GM21737 (cell line): ENCODE measurements at regions not wholly inside any gene's neighbourhood (a gene's known extent, or its start where the extent isn't known, plus 50 kb on each side); places are given as distances from the start of the nearest gene placed in this dataset.

Source experiments
- ATAC-seq: cut with Tn5 transposase; IDR thresholded peaks from one replicate; pipeline ENCODE4 v1.9.1; 2021; ENCODE audit warnings: mild to moderate bottlenecking, moderate library complexity; ENCODE audit not compliant: unreplicated experiment

GRCh38 chr3:25128735-25129134 is 299.3 kb upstream of the RARB start:
- no peak for ATAC-seq

GRCh38 chr3:25130724-25131520 is 297.1 kb upstream of the RARB start:
- ATAC-seq: no peak

- no peak for ATAC-seq
Measured at GRCh38 chr3:25133588-25133987, 294.5 kb upstream of the RARB start.

- no peak for ATAC-seq
Measured at GRCh38 chr3:25137606-25138005, 290.5 kb upstream of the RARB start.

GRCh38 chr3:25139267-25139666 is 288.8 kb upstream of the RARB start:
- no peak for ATAC-seq

- ATAC-seq: no peak
Measured at GRCh38 chr3:25142609-25143355, 285.3 kb upstream of the RARB start.

- no peak for ATAC-seq
Measured at GRCh38 chr3:25143356-25144025, 284.6 kb upstream of the RARB start.

GRCh38 chr3:25144430-25144829 is 283.6 kb upstream of the RARB start:
- no peak for ATAC-seq

- no peak for ATAC-seq
Measured at GRCh38 chr3:25145176-25145575, 282.9 kb upstream of the RARB start.

- ATAC-seq: no peak
Measured at GRCh38 chr3:25150199-25150598, 277.9 kb upstream of the RARB start.

- ATAC-seq: no peak
Measured at GRCh38 chr3:25151281-25151902, 276.7 kb upstream of the RARB start.

GRCh38 chr3:25151903-25152295 is 276.2 kb upstream of the RARB start:
- ATAC-seq: no peak

GRCh38 chr3:25153136-25153535 is 274.9 kb upstream of the RARB start:
- ATAC-seq: no peak

- ATAC-seq: no peak
Measured at GRCh38 chr3:25153561-25153960, 274.5 kb upstream of the RARB start.

GRCh38 chr3:25155652-25156471 is 272.2 kb upstream of the RARB start:
- no peak for ATAC-seq

GRCh38 chr3:25156626-25157025 is 271.4 kb upstream of the RARB start:
- ATAC-seq: no peak

GRCh38 chr3:25165306-25165705 is 262.8 kb upstream of the RARB start:
- ATAC-seq: no peak

GRCh38 chr3:25166016-25166415 is 262.0 kb upstream of the RARB start:
- ATAC-seq: no peak

- no peak for ATAC-seq
Measured at GRCh38 chr3:25169151-25169550, 258.9 kb upstream of the RARB start.

- no peak for ATAC-seq
Measured at GRCh38 chr3:25170021-25170420, 258.0 kb upstream of the RARB start.
